GM21737 (cell line): ENCODE measurements at regions not wholly inside any gene's neighbourhood (a gene's known extent, or its start where the extent isn't known, plus 50 kb on each side); places are given as distances from the start of the nearest gene placed in this dataset.

ENCODE experiments used
- ATAC-seq: cut with Tn5 transposase; IDR thresholded peaks from one replicate; pipeline ENCODE4 v1.9.1; 2021; ENCODE audit warnings: mild to moderate bottlenecking, moderate library complexity; ENCODE audit not compliant: unreplicated experiment

DNA sequence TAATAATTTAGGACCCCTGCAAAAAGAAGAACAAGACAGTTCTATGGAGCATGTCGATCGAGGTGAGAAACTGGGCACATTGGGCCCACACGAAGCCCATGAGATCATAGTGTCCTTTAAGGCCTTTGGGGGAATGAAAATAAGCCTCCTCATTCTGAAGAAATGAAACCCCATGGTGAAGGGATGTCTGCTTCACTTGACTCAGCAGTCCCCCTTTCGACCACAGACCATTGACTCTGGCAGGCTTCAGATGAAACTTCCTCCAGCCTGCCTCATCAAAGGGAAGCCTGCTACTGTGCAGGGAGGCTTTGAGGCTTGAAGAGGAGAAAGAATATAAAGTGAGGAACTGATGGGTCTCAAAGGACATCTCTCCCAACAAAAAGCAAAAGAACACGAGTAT, 144.2 kb upstream of the FBXL4 start:
- ATAC-seq, result peak; percentile 93

DNA sequence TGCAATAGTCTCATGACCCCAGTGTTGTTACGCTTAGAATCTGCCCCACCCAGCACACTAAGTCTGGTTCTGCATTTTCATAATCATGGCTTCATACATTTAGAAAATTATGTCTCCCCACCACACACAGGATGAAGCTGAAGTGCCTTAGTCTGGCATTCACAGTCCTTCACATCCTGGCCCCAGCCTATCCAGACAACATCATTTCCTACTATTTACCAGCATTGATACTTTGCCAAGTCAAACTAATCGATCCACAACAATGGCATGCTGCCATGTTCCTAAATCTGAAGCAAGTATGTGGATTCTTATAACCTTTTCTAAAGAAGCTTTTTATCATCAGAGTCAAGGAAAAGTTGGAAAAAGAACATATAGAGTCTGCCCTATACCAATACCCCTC, 132.4 kb upstream of the FBXL4 start:
- no peak for ATAC-seq

DNA sequence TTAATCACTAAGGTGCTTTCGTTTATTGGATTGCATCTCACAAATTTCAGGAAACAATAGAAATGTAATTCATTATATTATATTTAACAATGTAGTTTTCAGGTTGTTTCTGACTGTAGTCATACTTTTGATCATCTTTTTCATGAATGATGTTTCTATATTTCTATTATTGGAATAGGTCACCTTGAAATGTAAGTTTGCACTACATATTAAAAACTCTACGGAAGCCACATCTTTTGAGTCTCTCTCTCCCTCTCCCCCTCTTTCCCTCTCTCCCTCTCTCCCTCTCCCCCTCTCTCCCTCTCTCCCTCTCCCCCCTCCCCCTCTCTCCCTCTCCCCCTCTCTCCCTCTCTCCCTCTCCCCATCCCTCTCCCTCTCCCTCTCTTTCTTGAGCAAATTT, 131.3 kb upstream of the FBXL4 start:
- no peak for ATAC-seq

DNA sequence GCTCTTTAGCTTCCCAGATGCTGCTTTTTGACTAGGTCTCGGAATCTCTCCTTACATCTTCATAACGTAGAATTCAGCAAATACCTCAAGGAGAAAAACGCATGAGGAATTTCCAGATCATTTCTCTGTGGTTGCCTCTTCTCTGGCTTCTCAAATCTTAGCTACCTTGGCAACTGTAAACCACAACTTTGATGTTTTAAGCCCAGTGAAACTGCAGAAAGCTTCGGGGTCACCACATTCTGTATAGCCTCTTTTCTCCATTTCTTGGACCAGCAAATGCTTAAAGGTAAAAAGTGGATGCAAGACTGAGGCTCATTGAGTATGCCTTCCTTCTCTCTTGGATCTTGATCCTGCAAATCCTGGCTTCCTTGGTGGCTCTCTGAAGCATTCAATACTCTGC, 125.5 kb upstream of the FBXL4 start:
- no peak for ATAC-seq

DNA sequence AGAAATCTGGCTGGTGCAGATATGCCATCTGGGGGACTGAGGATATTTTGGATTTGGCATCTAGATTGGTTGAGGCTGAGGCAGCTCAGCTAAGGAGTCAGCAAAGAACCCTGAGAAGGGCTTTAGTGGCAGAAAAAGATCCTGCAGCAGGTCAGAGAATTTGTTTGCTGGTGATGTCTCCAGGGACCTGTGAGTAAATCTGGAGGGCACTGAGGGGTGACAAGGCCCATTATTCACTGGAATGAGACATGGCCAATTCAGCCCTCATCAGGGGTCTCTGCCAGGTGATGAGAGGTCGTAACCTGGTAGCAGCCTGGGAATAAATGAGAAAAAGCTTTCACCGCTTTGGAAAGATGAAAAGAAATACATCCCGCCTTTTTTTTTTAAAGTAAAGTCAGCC, 118.3 kb upstream of the FBXL4 start:
- ATAC-seq, result no peak

DNA sequence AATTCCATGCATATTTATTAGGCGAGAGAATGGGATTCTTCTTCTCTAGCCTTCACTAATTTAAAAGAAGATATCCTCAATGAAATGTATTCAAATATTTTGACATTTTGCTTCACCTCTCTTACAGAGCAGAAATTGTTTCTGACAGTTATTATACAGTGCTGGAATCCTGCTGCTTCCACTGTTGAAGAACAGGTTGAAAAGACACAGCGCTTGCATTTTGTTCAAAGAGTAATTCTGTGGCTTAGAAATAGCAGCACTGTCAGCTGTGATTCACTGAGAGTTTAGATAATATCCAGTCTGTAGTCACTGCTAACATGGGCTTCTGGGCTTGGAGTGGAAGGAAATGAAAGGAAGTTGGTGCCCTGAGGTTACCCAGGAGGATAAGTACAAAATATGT, 117.1 kb upstream of the FBXL4 start:
- no peak for ATAC-seq

DNA sequence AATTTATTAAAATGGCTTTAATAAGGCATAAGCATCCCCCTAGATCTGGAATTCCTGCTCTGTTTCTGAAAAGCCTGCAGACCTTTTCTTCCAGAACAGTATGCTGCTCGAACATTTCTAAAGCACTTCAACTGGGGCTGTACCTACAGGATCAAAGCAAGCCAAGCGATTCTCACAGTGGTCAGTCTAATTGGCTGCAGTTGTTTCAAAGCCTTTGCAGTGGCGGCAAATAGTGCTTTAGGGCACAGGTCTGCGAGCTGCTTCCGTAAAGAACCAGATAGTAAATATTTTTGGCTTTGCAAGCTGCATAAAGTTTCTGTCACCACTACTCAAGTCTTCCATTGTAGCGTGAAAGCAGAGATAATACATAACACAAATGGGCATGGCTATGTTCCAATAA, 88.9 kb upstream of the FBXL4 start:
- ATAC-seq, result no peak

DNA sequence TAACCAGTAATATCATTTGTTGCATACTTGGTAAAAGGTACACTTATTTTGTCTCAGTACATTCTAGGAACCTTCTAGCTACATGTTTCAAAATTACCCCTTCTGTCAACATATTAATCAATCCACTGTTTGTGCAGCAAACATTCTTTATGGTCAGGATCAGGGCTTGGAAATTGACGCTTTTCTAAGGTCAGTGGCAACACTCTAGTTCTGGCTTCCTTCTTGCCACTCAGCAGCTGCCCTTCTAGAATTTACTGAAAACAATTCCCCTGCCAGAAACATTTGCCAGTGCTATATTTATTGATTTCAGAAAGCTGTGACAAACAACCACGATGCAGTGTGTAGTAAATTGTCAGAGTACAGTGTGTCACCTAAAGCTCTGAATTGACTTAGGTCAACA, 84.7 kb upstream of the FBXL4 start:
- ATAC-seq, result no peak

DNA sequence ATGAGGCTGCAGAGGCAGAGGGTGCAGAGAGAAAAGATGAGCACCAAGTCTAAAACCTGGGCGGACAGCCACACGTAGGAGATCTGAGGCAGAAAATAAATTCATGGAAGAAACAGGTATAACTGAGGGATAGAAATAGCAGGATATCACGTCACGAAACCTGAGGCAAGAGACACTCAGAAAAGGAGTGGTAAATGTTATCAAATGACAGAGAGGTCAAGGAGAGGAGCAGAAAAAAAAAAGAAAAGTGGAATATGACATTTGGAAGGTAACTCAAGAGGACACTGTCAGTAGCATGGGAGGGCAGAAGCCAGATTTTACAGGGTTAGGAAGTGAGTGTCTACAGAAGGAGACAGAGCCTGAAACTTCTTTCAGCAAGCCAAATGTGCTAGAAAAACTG, 84.2 kb upstream of the FBXL4 start:
- ATAC-seq, result no peak

DNA sequence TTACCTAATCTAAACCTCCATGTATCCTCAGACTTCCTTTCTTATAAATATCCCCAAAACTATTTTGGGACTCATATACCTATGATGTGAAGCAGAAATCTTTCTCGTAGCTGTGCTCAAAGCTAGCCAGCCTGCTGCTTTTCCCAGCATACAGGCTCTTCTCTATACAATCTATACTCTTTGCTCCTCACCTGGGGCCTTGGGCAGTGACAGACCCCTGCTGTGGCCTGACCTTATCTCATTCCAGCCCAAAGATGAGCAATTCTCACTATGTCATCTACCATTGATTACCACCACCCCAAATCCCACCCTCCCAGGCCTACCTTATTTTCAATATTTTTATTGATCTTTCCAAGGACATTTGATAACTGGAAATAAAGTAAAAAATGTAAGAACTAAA, 83.2 kb upstream of the FBXL4 start:
- no peak for ATAC-seq

DNA sequence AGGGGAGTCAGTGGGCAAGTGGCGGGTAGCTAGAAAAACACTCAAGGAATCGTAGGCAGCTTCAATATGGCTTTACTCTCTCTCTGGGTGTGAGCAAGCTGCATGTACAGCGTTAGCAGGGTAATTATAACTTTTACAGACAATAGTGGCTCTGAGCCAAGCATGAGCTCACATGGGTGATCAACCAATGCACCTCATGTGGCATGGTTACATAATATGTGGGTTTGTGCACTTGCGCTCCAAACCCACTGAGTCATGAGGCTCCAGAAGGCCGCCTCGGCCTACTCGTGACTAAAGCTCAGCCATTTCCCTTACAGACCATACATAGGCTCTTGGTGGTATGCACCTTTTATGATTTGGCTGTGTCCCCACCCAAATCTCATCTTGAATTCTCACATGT, 78.4 kb upstream of the FBXL4 start:
- no peak for ATAC-seq

DNA sequence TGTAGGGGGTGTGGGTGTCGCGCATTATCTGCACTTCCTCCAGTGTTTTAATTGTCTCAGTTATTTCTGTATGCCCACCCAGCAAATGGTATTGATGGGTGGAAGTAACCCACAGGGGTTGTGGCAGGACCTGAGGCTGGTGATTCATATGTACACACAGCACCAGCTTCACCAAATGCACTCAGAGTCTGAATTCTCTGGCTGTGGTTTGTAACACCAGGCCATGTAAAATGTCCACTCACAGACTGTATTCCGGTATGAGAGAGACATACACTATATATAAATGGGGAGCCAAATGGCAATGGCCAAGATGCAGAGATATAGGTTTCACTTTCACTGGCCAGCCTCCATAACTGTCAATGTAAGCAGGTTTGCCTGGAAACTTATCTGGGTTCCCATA, 76.3 kb upstream of the FBXL4 start:
- ATAC-seq, result no peak

DNA sequence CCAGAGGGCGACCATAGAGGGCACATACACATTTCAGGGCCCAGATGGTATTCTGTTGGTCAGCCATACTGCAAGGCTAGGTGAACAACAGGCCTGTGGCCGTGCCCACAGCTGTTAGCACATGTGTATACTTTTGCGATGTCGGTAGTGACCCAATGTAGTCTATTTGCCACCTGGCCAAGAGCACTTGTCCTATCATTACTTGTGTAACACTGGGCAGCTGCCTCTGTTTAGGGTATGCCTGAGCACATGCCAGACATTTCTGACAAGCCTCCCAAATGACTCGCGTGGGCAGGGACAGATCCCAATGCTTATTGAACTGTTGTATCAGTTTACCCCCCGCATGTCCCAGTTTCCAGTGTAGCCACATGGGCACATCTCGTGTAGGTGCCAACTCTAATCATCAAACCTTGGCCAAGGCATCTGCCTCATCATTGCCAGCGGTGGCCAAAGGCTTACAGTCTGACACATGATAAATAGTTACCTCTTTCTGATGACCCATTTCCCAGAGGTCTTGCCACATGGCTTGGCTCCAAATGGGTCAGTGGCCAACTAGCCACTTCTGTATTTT, 74.4 kb upstream of the FBXL4 start:
- ATAC-seq, result no peak

DNA sequence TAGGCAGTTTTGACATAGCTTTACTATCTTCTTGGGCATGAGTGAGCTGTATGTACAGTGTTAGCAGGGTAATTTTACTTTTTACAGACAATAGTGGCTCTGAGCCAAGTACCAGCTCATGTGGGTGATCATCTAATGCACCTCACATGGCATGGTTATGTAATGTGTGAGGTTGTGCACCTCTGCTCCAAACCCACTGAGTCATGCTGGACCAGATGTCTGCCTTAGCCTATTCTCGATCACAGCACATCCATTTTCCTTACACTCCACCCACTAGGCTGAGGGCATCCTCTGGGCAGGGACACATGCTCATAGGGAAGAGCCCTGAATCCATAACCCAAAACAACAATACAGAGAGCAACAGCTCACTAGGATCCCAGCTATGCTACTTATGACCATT, 71.6 kb upstream of the FBXL4 start:
- ATAC-seq, result no peak

DNA sequence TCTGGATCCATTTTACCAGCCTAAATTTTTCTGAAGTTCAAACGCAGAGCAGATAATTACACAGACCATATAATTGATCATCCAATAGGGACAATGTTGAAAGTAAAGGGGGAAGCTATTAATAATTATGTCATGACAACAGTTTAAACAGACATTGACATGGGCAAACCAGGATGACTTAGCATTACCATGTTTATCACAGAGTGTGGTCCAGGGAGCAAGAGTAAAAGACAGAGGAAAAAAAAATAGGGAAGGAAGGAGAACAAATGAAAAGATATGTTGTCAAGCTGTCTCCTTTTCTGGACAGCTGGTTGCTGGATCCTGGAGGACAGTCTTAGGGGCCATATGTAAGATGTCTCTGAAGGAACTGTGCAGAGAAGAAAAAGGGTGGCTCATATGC, 69.4 kb upstream of the FBXL4 start:
- no peak for ATAC-seq

DNA sequence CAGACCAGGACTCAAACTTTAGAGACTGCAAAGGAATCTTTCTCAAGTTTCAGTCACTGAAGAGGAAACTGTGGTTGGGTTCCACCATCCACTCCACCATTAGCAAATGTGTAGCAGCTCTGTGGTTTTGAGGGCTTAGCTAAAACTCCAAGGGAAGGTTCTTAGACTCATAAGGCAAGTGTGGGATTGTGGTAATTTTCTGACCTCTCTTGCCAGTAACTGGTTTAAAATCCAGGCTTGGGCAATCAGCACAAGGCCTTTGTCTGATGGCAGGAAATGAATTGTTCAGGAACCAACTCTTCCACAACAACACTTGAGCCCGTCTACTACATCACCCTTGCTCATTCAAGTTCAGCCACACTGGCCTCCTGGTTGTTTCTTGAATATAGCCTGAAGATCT, 68.6 kb upstream of the FBXL4 start:
- ATAC-seq, result peak; percentile 59

DNA sequence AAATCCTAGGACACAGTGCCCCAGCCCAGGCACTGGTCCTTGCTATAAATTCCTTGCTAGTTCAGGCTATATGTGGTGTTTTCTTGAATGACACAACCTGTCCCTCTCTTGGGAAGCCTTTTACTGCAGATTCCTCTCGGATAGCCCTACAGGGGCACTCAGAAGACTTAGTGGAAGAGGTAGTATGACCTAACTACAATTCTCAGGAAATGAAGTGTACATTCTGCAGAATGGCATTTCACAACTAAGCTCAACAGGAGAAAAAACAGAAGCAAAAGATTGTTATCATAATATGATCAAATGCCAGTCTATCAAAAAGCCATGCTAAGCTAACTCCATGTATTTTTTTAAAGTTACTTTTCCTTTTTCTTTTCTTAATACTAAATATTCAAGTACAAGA, 66.3 kb upstream of the FBXL4 start:
- ATAC-seq, result no peak

DNA sequence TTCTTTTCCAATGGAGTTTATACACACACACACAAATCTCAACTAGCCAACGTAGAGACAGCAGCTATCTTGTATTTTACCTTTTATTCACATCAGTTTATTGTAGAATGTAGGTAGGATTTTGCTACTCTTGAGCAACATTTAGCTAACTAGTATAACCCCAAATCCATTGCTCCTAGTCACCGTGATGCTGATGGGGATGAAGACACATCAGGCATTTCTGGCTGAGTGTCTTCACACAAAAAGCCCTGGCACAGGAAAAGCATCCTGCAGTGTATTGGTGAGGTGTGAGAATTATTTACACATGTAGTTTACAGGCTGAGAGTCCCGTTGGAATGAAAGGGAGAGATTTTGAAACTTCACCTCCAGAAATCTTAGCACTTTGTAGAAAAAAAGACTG, 65.9 kb upstream of the FBXL4 start:
- ATAC-seq, result no peak

DNA sequence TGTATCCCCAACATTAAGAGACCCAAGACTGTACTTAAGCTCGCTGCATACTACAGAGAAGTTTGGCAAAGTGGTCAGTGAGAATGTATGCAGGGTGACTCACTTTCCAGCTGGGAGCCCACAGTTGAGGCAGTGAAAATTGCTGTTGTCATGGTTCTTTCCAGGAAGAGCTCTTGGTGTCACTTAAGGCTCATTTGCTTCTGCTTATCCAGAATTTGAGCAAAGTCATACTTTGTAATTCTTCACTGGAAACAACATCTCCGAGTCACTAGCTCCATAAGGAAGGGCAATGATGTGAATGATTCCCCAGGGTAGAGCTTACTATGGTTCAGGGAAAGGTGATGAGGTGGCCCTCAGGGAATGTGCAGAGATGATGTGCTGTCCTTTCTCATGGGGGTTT, 65.4 kb upstream of the FBXL4 start:
- no peak for ATAC-seq

DNA sequence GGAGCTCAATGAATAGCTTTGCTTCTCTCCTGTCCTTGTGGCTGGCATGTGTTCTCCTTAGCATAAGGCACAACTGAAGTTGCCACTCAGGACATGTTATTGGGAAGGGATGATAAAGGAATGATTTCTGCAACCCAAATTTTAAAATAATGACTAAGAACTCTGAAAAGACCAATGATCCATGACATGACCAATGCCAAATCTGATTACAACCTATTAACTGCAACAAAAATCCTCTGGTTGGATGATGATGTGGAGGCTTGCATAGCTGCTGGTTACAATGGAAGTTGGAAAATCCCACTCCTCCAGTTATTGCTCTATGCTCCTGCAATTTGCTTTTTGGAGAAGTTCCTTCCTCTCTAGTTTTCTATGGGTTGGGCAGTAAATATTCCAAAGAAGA, 63.4 kb upstream of the FBXL4 start:
- no peak for ATAC-seq

DNA sequence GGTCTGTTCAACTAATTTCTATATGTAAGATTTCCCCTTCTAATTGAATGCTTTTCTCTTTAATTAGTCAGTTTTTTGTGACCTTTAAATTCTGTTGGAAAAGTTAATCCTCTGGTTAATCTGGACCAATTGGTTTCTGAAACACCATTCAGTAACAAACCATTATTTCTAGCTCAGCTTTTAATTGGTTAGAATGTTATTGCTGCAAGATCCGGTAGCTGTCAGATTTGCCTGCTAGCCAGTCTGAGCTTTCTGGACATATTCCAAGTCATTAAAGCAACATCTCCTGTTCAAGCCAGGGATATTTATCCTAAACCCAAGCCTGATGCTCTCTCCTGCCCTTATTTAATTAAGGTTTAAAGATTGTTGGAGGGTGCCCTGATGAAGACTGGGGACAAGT, 55.1 kb upstream of the FBXL4 start:
- ATAC-seq, result no peak

DNA sequence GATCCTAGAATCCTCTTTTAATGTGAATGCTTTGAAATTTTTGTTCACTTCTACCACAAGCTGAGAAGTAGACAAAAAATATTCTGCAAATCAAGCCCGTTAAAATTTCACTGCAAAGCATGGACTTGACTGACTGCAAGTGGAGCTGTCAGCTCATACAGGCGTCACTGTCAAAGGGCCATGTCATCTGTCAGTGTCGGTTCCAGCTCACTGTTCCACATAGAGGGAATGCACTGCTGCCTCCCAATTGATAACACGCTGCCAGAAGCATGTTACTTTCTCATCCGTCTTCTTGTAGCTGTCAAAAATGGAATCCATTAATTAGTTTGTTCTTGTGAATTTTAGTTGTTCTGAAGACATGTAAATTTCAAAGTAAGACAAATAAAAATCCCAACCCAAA, 50.4 kb upstream of the FBXL4 start:
- no peak for ATAC-seq
